SK-N-SH (cell line): ENCODE measurements at regions not wholly inside any gene's neighbourhood (a gene's known extent, or its start where the extent isn't known, plus 50 kb on each side); places are given as distances from the start of the nearest gene placed in this dataset.

Source experiments
- CTCF ChIA-PET: fragments of 300-600, 350-600 bp; formaldehyde crosslinking; extraction: SDS; loops from one replicate; lab custom pipeline; 2021; lab: Yijun Ruan, JAX
- POLR2A ChIA-PET: fragments of 350-600 bp; sonication (Branson Sonifier 250); formaldehyde crosslinking; extraction: SDS; loops from one replicate; lab custom pipeline; 2020; ENCODE audit warnings: antibody characterized with exemption, inconsistent platforms; lab: Yijun Ruan, JAX
- DNase-seq: peaks from one replicate; pipeline ENCODE4 v3.0.0; 2012
- H2AFZ ChIP-seq: fragments of 200-600 bp; sonication (generic); 2 replicates; pipeline ENCODE4 v1.8.1; 2016; ENCODE audit warnings: antibody characterized with exemption, mild to moderate bottlenecking, low read depth
- H3F3A ChIP-seq: fragments of 200-600 bp; sonication (generic); replicated peaks from 2 replicates; pipeline ENCODE3; 2016; ENCODE audit warnings: antibody characterized with exemption, mild to moderate bottlenecking; ENCODE audit not compliant: insufficient read depth
- H3K27ac ChIP-seq, 2 experiments: fragments of 200-500 bp in 1 of 2; fragments of 200-600 bp in 1 of 2; sonication (Bioruptor generic) in 1 of 2; sonication (generic), shearing (Covaris generic) in 1 of 2; 2 replicates each; pipeline versions ENCODE4 v1.5.1 to v1.6.1; 2014 to 2016; ENCODE audit warnings: low read depth in 2 of 2, inconsistent platforms in 1 of 2, low read length in 1 of 2, mild to moderate bottlenecking in 1 of 2, mixed read lengths in 1 of 2
- H3K27me3 ChIP-seq: fragments of 200-600 bp; sonication (generic), shearing (Covaris generic); 2 replicates; pipeline ENCODE4 v1.6.1; 2016; ENCODE audit warnings: mixed run types; ENCODE audit not compliant: insufficient read depth
- H3K36me3 ChIP-seq, 2 experiments: fragments of 200-500 bp in 1 of 2; fragments of 200-600 bp in 1 of 2; sonication (Bioruptor generic) in 1 of 2; sonication (generic) in 1 of 2; replicated peaks in 1 of 2; 2 replicates each; pipeline versions ENCODE3 to v1.5.1; 2014 to 2016; ENCODE audit warnings: low read length in 1 of 2, mild to moderate bottlenecking in 1 of 2; ENCODE audit not compliant: insufficient read depth in 2 of 2, control insufficient read depth in 1 of 2
- H3K4me1 ChIP-seq, 2 experiments: fragments of 200-500 bp in 1 of 2; fragments of 200-600 bp in 1 of 2; sonication (Bioruptor generic) in 1 of 2; sonication (generic), shearing (Covaris generic) in 1 of 2; 2 replicates each; pipeline versions ENCODE4 v1.5.1 to v1.6.1; 2014 to 2016; ENCODE audit warnings: low read depth in 1 of 2, low read length in 1 of 2, mixed run types in 1 of 2; ENCODE audit not compliant: insufficient read depth in 2 of 2, control insufficient read depth in 1 of 2
- H3K4me2 ChIP-seq: fragments of 200-600 bp; sonication (generic), shearing (Covaris generic); 2 replicates; pipeline ENCODE4 v1.6.1; 2017; ENCODE audit warnings: mixed run types
- H3K4me3 ChIP-seq, 2 experiments: fragments of 200-500 bp in 1 of 2; fragments of 200-600 bp in 1 of 2; sonication (Bioruptor generic) in 1 of 2; sonication (generic), shearing (Covaris generic) in 1 of 2; 2 replicates each; pipeline versions ENCODE4 v1.5.1 to v1.8.1; 2014 to 2016; ENCODE audit warnings: low read depth in 2 of 2, inconsistent platforms in 1 of 2, low read length in 1 of 2, mild to moderate bottlenecking in 1 of 2, mixed read lengths in 1 of 2, moderate library complexity in 1 of 2
- H3K79me2 ChIP-seq: fragments of 200-600 bp; sonication (generic); 2 replicates; pipeline ENCODE4 v1.8.1; 2017; ENCODE audit warnings: mild to moderate bottlenecking; ENCODE audit not compliant: insufficient read depth
- H3K9ac ChIP-seq: fragments of 200-600 bp; sonication (generic); 2 replicates; pipeline ENCODE4 v1.6.1; 2017; ENCODE audit warnings: mixed run types
- H3K9me2 ChIP-seq: fragments of 200-600 bp; sonication (generic); 2 replicates; pipeline ENCODE4 v1.6.1; 2017; ENCODE audit warnings: mixed run types
- H3K9me3 ChIP-seq: fragments of 200-600 bp; sonication (generic); 2 replicates; pipeline ENCODE4 v1.6.1; 2017; ENCODE audit warnings: mixed run types, mild to moderate bottlenecking, moderate library complexity
- H4K20me1 ChIP-seq: fragments of 200-600 bp; sonication (generic); 2 replicates; pipeline ENCODE4 v1.6.1; 2017; ENCODE audit warnings: mild to moderate bottlenecking, mixed run types; ENCODE audit not compliant: insufficient read depth
- CHD2 ChIP-seq: fragments of 150-350 bp; IDR thresholded peaks from 2 replicates; pipeline ENCODE4 v1.6.1; 2018; ENCODE audit warnings: low read length; ENCODE audit not compliant: partially characterized antibody
- CTCF ChIP-seq: fragments of 200-600 bp; sonication (generic); IDR thresholded peaks from 2 replicates; pipeline ENCODE4 v1.6.1; 2017; ENCODE audit warnings: antibody characterized with exemption, mild to moderate bottlenecking, moderate library complexity
- EP300 ChIP-seq, 2 experiments: IDR thresholded peaks; 2 replicates each; pipeline versions ENCODE4 v1.4.0 to v1.6.1; 2012; ENCODE audit warnings: borderline replicate concordance in 1 of 2, low read depth in 1 of 2, low read length in 1 of 2
- FOSL2 ChIP-seq: IDR thresholded peaks from 2 replicates; pipeline ENCODE4 v1.4.0; 2012; ENCODE audit warnings: low read depth, mild to moderate bottlenecking, moderate library complexity, borderline replicate concordance
- FOXJ3 ChIP-seq: sonication (generic); formaldehyde crosslinking; IDR thresholded peaks from 2 replicates; pipeline ENCODE4 v1.5.1; 2020; ENCODE audit warnings: mild to moderate bottlenecking, missing genetic modification reagents
- GATA2 ChIP-seq: sonication (generic); formaldehyde crosslinking; IDR thresholded peaks from 2 replicates; pipeline ENCODE4 v1.5.0; 2020; ENCODE audit warnings: mild to moderate bottlenecking, missing genetic modification reagents
- IRF3 ChIP-seq: fragments of 150-350 bp; IDR thresholded peaks from 2 replicates; pipeline ENCODE4 v1.6.1; 2016; ENCODE audit warnings: mild to moderate bottlenecking, low read depth, low read length
- JUND ChIP-seq: IDR thresholded peaks from 2 replicates; pipeline ENCODE4 v1.4.0; 2012
- RAD21 ChIP-seq: IDR thresholded peaks from 2 replicates; pipeline ENCODE4 v1.6.1; 2012; ENCODE audit warnings: mild to moderate bottlenecking, low read length
- SIN3A ChIP-seq: IDR thresholded peaks from 2 replicates; pipeline ENCODE4 v1.6.1; 2012; ENCODE audit warnings: low read depth, mild to moderate bottlenecking, low read length, moderate library complexity, borderline replicate concordance
- SMC3 ChIP-seq: IDR thresholded peaks from 2 replicates; pipeline ENCODE4 v1.6.1; 2012; ENCODE audit warnings: low read depth, low read length, improper control_type of control experiment
- TAF1 ChIP-seq: IDR thresholded peaks from 2 replicates; pipeline ENCODE4 v1.6.1; 2012; ENCODE audit warnings: low read depth, mild to moderate bottlenecking, low read length, moderate library complexity, borderline replicate concordance
- TCF12 ChIP-seq: IDR thresholded peaks from 2 replicates; pipeline ENCODE4 v1.4.0; 2012
- USF1 ChIP-seq: IDR thresholded peaks from 2 replicates; pipeline ENCODE4 v1.4.0; 2012; ENCODE audit warnings: low read depth, borderline replicate concordance
- YY1 ChIP-seq: IDR thresholded peaks from 2 replicates; pipeline ENCODE4 v1.4.0; 2012; ENCODE audit warnings: low read depth, mild to moderate bottlenecking
- WGBS: methylation state at CpG from one replicate; pipeline ENCODE4 v1.1.6; 2017; ENCODE audit warnings: low lambda C conversion rate; 5-methylcytosine and 5-hydroxymethylcytosine counted together
- TF ChIP-seq, protein P1 (sequence below): IDR thresholded peaks from 2 replicates; pipeline ENCODE4 v1.6.1; 2012; ENCODE audit warnings: mild to moderate bottlenecking, low read depth, low read length, moderate library complexity
- TF ChIP-seq, protein P2 (sequence below): IDR thresholded peaks from 2 replicates; pipeline ENCODE4; 2012

- 12% methylated on average over 2 of the region's 2 CpGs for WGBS
- Histone ChIP-seq H3K9me3 (no peaks in the 10 kb centered on the region), H2AFZ (no peak overlapping the region), H3K27ac (no peak overlapping the region), H3K36me3 (no peaks in the 10 kb centered on the region), H3K27me3 (no peaks in the 10 kb centered on the region), H3K9me2 (no peaks in the 10 kb centered on the region), H3K79me2 (no peaks in the 10 kb centered on the region), H3K4me2 (no peak overlapping the region), H3F3A (no peaks in the 10 kb centered on the region), H4K20me1 (no peaks in the 10 kb centered on the region), H3K9ac (no peak overlapping the region), H3K4me1 (no peaks in the 10 kb centered on the region), H3K4me3 (no peak overlapping the region)
- DNase-seq, result no peak
- ChIA-PET CTCF (interaction anchor here (1.1 to 1.3 kb wide), 2 partner anchors 35 to 262 kb away, joined by 4 to 5 read pairs; no protein-coding TSS in a partner anchor), POLR2A (no interaction called here)
- TF ChIP-seq SMC3 (no peak), EP300 (IDR thresholded peaks at IDR 0.05; ENCODE audit: borderline replicate concordance in 1 of 2, low read depth in 1 of 2, low read length in 1 of 2) (no peak), GATA2 (CRISPR knock-in tag) (no peak), YY1 (no peak), JUND (no peak), CTCF (no peak), FOSL2 (no peak), RAD21 (no peak), SIN3A (no peak), IRF3 (no peak), CHD2 (no peak), TCF12 (no peak), FOXJ3 (CRISPR knock-in tag) (no peak), USF1 (no peak), TAF1 (no peak)
- TF ChIP-seq, protein P1, sequence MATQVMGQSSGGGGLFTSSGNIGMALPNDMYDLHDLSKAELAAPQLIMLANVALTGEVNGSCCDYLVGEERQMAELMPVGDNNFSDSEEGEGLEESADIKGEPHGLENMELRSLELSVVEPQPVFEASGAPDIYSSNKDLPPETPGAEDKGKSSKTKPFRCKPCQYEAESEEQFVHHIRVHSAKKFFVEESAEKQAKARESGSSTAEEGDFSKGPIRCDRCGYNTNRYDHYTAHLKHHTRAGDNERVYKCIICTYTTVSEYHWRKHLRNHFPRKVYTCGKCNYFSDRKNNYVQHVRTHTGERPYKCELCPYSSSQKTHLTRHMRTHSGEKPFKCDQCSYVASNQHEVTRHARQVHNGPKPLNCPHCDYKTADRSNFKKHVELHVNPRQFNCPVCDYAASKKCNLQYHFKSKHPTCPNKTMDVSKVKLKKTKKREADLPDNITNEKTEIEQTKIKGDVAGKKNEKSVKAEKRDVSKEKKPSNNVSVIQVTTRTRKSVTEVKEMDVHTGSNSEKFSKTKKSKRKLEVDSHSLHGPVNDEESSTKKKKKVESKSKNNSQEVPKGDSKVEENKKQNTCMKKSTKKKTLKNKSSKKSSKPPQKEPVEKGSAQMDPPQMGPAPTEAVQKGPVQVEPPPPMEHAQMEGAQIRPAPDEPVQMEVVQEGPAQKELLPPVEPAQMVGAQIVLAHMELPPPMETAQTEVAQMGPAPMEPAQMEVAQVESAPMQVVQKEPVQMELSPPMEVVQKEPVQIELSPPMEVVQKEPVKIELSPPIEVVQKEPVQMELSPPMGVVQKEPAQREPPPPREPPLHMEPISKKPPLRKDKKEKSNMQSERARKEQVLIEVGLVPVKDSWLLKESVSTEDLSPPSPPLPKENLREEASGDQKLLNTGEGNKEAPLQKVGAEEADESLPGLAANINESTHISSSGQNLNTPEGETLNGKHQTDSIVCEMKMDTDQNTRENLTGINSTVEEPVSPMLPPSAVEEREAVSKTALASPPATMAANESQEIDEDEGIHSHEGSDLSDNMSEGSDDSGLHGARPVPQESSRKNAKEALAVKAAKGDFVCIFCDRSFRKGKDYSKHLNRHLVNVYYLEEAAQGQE, result no peak
- TF ChIP-seq, protein P2, sequence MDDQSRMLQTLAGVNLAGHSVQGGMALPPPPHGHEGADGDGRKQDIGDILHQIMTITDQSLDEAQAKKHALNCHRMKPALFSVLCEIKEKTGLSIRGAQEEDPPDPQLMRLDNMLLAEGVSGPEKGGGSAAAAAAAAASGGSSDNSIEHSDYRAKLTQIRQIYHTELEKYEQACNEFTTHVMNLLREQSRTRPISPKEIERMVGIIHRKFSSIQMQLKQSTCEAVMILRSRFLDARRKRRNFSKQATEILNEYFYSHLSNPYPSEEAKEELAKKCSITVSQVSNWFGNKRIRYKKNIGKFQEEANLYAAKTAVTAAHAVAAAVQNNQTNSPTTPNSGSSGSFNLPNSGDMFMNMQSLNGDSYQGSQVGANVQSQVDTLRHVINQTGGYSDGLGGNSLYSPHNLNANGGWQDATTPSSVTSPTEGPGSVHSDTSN, result no peak
Measured at GRCh38 chr4:129379429-129379828, 283.5 kb downstream of the C4orf33 start.
